ENCODE measurements at regions not wholly inside any gene's neighbourhood (a gene's known extent, or its start where the extent isn't known, plus 50 kb on each side); places are given as distances from the start of the nearest gene placed in this dataset.

- H3K4me3 Mint-ChIP-seq (ENCODE audit: unreplicated experiment) = no peak overlapping the region
- H3K27me3 Mint-ChIP-seq (ENCODE audit: unreplicated experiment) = peaks cover 2% of the 10 kb centered on the region
- no peaks in the 10 kb centered on the region for H3K4me1 Mint-ChIP-seq (ENCODE audit: unreplicated experiment)
- no peaks in the 10 kb centered on the region for H3K36me3 Mint-ChIP-seq (ENCODE audit: unreplicated experiment)
- DNase-seq (ENCODE audit: extremely low spot score, unreplicated experiment) = no peak
- H3K27ac Mint-ChIP-seq (ENCODE audit: unreplicated experiment) = no peak overlapping the region
- H3K9me3 Mint-ChIP-seq (ENCODE audit: unreplicated experiment) = no peaks in the 10 kb centered on the region
- no peak for TF ChIP-seq CTCF (IDR thresholded peaks at IDR 0.05)
Measured at GRCh38 chr1:181990728-181991127, 70.8 kb downstream of the ZNF648 start.

- H3K4me3 Mint-ChIP-seq (ENCODE audit: unreplicated experiment) = no peak overlapping the region
- H3K36me3 Mint-ChIP-seq (ENCODE audit: unreplicated experiment) = no peaks in the 10 kb centered on the region
- no peak for TF ChIP-seq CTCF (IDR thresholded peaks at IDR 0.05)
- no peaks in the 10 kb centered on the region for H3K4me1 Mint-ChIP-seq (ENCODE audit: unreplicated experiment)
- no peak for DNase-seq (ENCODE audit: extremely low spot score, unreplicated experiment)
- H3K27ac Mint-ChIP-seq (ENCODE audit: unreplicated experiment) = no peak overlapping the region
- no peaks in the 10 kb centered on the region for H3K9me3 Mint-ChIP-seq (ENCODE audit: unreplicated experiment)
- no peaks in the 10 kb centered on the region for H3K27me3 Mint-ChIP-seq (ENCODE audit: unreplicated experiment)
Measured at GRCh38 chr1:181989261-181989920, 72.1 kb downstream of the ZNF648 start.

- TF ChIP-seq CTCF (IDR thresholded peaks at IDR 0.05) = no peak
- H3K9me3 Mint-ChIP-seq (ENCODE audit: unreplicated experiment) = no peaks in the 10 kb centered on the region
- H3K27me3 Mint-ChIP-seq (ENCODE audit: unreplicated experiment) = no peaks in the 10 kb centered on the region
- no peak overlapping the region for H3K27ac Mint-ChIP-seq (ENCODE audit: unreplicated experiment)
- DNase-seq (ENCODE audit: extremely low spot score, unreplicated experiment) = no peak
- no peak overlapping the region for H3K4me3 Mint-ChIP-seq (ENCODE audit: unreplicated experiment)
- no peaks in the 10 kb centered on the region for H3K4me1 Mint-ChIP-seq (ENCODE audit: unreplicated experiment)
- no peaks in the 10 kb centered on the region for H3K36me3 Mint-ChIP-seq (ENCODE audit: unreplicated experiment)
Measured at GRCh38 chr1:181987996-181988395, 73.5 kb downstream of the ZNF648 start.

GRCh38 chr1:181987334-181987895 is 74.1 kb downstream of the ZNF648 start:
- Mint-ChIP-seq H3K4me1 (ENCODE audit: unreplicated experiment) (no peaks in the 10 kb centered on the region), H3K4me3 (ENCODE audit: unreplicated experiment) (no peak overlapping the region), H3K36me3 (ENCODE audit: unreplicated experiment) (no peaks in the 10 kb centered on the region), H3K9me3 (ENCODE audit: unreplicated experiment) (no peaks in the 10 kb centered on the region), H3K27ac (ENCODE audit: unreplicated experiment) (no peak overlapping the region), H3K27me3 (ENCODE audit: unreplicated experiment) (no peaks in the 10 kb centered on the region)
- TF ChIP-seq CTCF (IDR thresholded peaks at IDR 0.05) = no peak
- no peak for DNase-seq (ENCODE audit: extremely low spot score, unreplicated experiment)

GRCh38 chr1:181986907-181987305 is 74.6 kb downstream of the ZNF648 start:
- no peak overlapping the region for H3K4me3 Mint-ChIP-seq (ENCODE audit: unreplicated experiment)
- H3K9me3 Mint-ChIP-seq (ENCODE audit: unreplicated experiment) = no peaks in the 10 kb centered on the region
- no peaks in the 10 kb centered on the region for H3K27me3 Mint-ChIP-seq (ENCODE audit: unreplicated experiment)
- no peak for DNase-seq (ENCODE audit: extremely low spot score, unreplicated experiment)
- no peak for TF ChIP-seq CTCF (IDR thresholded peaks at IDR 0.05)
- no peaks in the 10 kb centered on the region for H3K4me1 Mint-ChIP-seq (ENCODE audit: unreplicated experiment)
- H3K36me3 Mint-ChIP-seq (ENCODE audit: unreplicated experiment) = no peaks in the 10 kb centered on the region
- no peak overlapping the region for H3K27ac Mint-ChIP-seq (ENCODE audit: unreplicated experiment)

Measured in osteocyte (in vitro differentiated cells).